ENCODE measurements at regions not wholly inside any gene's neighbourhood (a gene's known extent, or its start where the extent isn't known, plus 50 kb on each side); places are given as distances from the start of the nearest gene placed in this dataset.

DNA sequence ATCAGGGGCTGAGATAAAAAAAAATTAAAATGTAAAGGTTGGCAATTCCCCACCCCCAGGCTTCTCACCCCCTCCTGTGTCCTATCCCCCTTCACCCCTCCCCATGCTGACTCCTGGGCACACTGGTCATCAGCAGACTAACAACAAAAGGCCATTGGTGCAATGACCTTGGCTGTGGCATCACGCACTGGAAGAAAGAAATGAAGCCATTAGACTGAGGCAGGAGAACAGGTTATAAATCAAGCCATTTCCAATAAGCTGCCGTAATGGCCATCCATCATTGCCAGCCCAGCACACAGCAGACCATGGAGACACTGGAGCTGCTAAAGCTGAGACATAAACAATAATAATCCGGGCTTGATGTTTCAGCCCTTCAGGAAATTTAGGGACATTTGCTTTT lies 342.4 kb upstream of the ETAA1 start:
- TF ChIP-seq, protein P1, sequence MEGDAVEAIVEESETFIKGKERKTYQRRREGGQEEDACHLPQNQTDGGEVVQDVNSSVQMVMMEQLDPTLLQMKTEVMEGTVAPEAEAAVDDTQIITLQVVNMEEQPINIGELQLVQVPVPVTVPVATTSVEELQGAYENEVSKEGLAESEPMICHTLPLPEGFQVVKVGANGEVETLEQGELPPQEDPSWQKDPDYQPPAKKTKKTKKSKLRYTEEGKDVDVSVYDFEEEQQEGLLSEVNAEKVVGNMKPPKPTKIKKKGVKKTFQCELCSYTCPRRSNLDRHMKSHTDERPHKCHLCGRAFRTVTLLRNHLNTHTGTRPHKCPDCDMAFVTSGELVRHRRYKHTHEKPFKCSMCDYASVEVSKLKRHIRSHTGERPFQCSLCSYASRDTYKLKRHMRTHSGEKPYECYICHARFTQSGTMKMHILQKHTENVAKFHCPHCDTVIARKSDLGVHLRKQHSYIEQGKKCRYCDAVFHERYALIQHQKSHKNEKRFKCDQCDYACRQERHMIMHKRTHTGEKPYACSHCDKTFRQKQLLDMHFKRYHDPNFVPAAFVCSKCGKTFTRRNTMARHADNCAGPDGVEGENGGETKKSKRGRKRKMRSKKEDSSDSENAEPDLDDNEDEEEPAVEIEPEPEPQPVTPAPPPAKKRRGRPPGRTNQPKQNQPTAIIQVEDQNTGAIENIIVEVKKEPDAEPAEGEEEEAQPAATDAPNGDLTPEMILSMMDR (IDR thresholded peaks at IDR 0.05; ENCODE audit: insufficient read depth, low read length) = no peak
- TF ChIP-seq POLR2AphosphoS5 (IDR thresholded peaks at IDR 0.05; ENCODE audit: low read depth) (no peak), GABPA (IDR thresholded peaks at IDR 0.05; ENCODE audit: low read depth) (no peak)
